ENCODE measurements at regions not wholly inside any gene's neighbourhood (a gene's known extent, or its start where the extent isn't known, plus 50 kb on each side); places are given as distances from the start of the nearest gene placed in this dataset.

- Histone ChIP-seq H3K4me1 (ENCODE audit: control insufficient read depth in 1 of 2, insufficient read depth in 2 of 2, low read length in 2 of 2) (no peaks in the 10 kb centered on the region), H3K36me3 (replicated peaks in 1 of 2; ENCODE audit: control insufficient read depth in 1 of 2, insufficient read depth in 2 of 2, low read length in 2 of 2) (no peaks in the 10 kb centered on the region), H3K4me2 (replicated peaks; ENCODE audit: extremely low read depth, low read length, poor library complexity, severe bottlenecking) (no peak overlapping the region), H4K20me1 (ENCODE audit: insufficient read depth, low read length) (no peaks in the 10 kb centered on the region), H3K9ac (ENCODE audit: insufficient read depth, low read length, poor library complexity, severe bottlenecking) (no peak overlapping the region), H2AFZ (ENCODE audit: insufficient read depth, low read depth, low read length, poor library complexity, severe bottlenecking) (no peak overlapping the region), H3K4me3 (replicated peaks in 1 of 3; ENCODE audit: low read depth in 2 of 3, low read length in 3 of 3) (no peak overlapping the region), H3K9me3 (replicated peaks in 1 of 2; ENCODE audit: control insufficient read depth in 1 of 2, insufficient read depth in 1 of 2, low read length in 2 of 2) (peaks cover 0 to 7% of the 10 kb centered on the region in 2 donors), H3K27ac (ENCODE audit: low read depth in 1 of 2, low read length in 2 of 2) (no peak overlapping the region), H3K79me2 (ENCODE audit: insufficient read depth, low read length) (no peaks in the 10 kb centered on the region), H3K27me3 (ENCODE audit: control insufficient read depth in 2 of 2, insufficient read depth in 2 of 2, low read length in 2 of 2) (peaks cover 16 to 17% of the 10 kb centered on the region in 2 donors)
- Mint-ChIP-seq H3K27ac (no peak overlapping the region), H3K9me3 (peaks cover 0 to under 1% (median 0%) of the 10 kb centered on the region in 7 donors), H3K36me3 (no peaks in the 10 kb centered on the region), H3K27me3 (ENCODE audit: low read depth in 3 of 3) (peaks cover 16 to 25% (median 22%) of the 10 kb centered on the region in 3 donors), H3K4me1 (peaks cover 1% of the 10 kb centered on the region), H3K4me3 (no peak overlapping the region)
- WGBS (ENCODE audit: insufficient coverage): 100% methylated on average over 1 of the region's 2 CpGs
- TF ChIP-seq CTCF (IDR thresholded peaks at IDR 0.05): no peak
- no peak for DNase-seq
- intact Hi-C loops (cut with micrococcal nuclease): no loop called here
Observed at GRCh38 chr3:124579641-124580040, 150.6 kb upstream of the UMPS start.

GRCh38 chr3:124582196-124582595, 148.1 kb upstream of the UMPS start:
- Mint-ChIP-seq H3K9me3 (peaks cover 0 to 4% (median 0%) of the 10 kb centered on the region in 7 donors), H3K36me3 (no peaks in the 10 kb centered on the region), H3K27me3 (ENCODE audit: low read depth in 3 of 3) (peaks cover 41 to 46% (median 44%) of the 10 kb centered on the region in 3 donors), H3K4me3 (no peak overlapping the region), H3K4me1 (peaks cover 7% of the 10 kb centered on the region), H3K27ac (no peak overlapping the region)
- no peak overlapping the region for H3K9ac ChIP-seq (ENCODE audit: insufficient read depth, low read length, poor library complexity, severe bottlenecking)
- 77% methylated on average over 4 of the region's 4 CpGs for WGBS (ENCODE audit: insufficient coverage)
- no peak overlapping the region for H3K4me3 ChIP-seq (replicated peaks in 1 of 3; ENCODE audit: low read depth in 2 of 3, low read length in 3 of 3)
- no peaks in the 10 kb centered on the region for H4K20me1 ChIP-seq (ENCODE audit: insufficient read depth, low read length)
- no peak for TF ChIP-seq CTCF (IDR thresholded peaks at IDR 0.05)
- H2AFZ ChIP-seq (ENCODE audit: insufficient read depth, low read depth, low read length, poor library complexity, severe bottlenecking): no peak overlapping the region
- H3K36me3 ChIP-seq (replicated peaks in 1 of 2; ENCODE audit: control insufficient read depth in 1 of 2, insufficient read depth in 2 of 2, low read length in 2 of 2): no peaks in the 10 kb centered on the region
- no peak for DNase-seq
- peaks cover 0 to 21% of the 10 kb centered on the region in 2 donors for H3K9me3 ChIP-seq (replicated peaks in 1 of 2; ENCODE audit: control insufficient read depth in 1 of 2, insufficient read depth in 1 of 2, low read length in 2 of 2)
- H3K27ac ChIP-seq (ENCODE audit: low read depth in 1 of 2, low read length in 2 of 2): no peak overlapping the region
- H3K4me1 ChIP-seq (ENCODE audit: control insufficient read depth in 1 of 2, insufficient read depth in 2 of 2, low read length in 2 of 2): no peaks in the 10 kb centered on the region
- H3K79me2 ChIP-seq (ENCODE audit: insufficient read depth, low read length): no peaks in the 10 kb centered on the region
- intact Hi-C loops (cut with micrococcal nuclease): no loop called here
- H3K27me3 ChIP-seq (ENCODE audit: control insufficient read depth in 2 of 2, insufficient read depth in 2 of 2, low read length in 2 of 2): peaks cover 42% of the 10 kb centered on the region in 2 donors
- H3K4me2 ChIP-seq (replicated peaks; ENCODE audit: extremely low read depth, low read length, poor library complexity, severe bottlenecking): no peak overlapping the region

All from CD14-positive monocyte (primary cell).